ENCODE measurements at regions not wholly inside any gene's neighbourhood (a gene's known extent, or its start where the extent isn't known, plus 50 kb on each side); places are given as distances from the start of the nearest gene placed in this dataset.

DNA sequence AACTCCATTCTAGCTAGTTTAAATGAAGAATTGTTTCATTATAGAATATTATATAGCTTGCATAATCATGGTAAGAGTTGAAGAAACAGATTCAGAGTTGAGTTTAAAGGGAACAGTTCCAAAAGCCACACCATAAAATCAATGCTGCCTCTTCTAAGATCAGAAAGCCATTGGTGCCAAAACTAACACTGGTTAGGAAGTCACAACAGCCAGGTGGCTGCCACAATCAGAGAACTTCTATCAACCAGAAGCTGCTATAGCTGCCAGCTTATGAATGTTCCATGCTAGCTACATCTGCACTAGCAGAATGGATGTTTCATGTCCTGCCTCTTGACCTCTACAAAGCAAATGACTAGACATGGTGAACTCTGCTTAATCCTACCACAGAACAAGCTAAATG, 583.1 kb upstream of the LRRN3 start:
- Histone ChIP-seq H3K9me1 (ENCODE audit: insufficient read depth, low read length) (no peaks in the 10 kb centered on the region), H3K4me1 (ENCODE audit: control insufficient read depth, insufficient read depth, low read length) (no peaks in the 10 kb centered on the region), H3K27me3 (ENCODE audit: control insufficient read depth, insufficient read depth, low read length) (no peaks in the 10 kb centered on the region), H3K56ac (ENCODE audit: extremely low read depth, insufficient read depth, low read length) (no peak overlapping the region), H3K18ac (ENCODE audit: low read depth, low read length) (no peak overlapping the region), H4K5ac (ENCODE audit: low read depth, low read length) (no peak overlapping the region), H4K91ac (ENCODE audit: insufficient read depth, low read depth, low read length) (no peak overlapping the region), H2BK15ac (ENCODE audit: low read depth, low read length) (no peak overlapping the region), H2AFZ (replicated peaks; ENCODE audit: low read length, poor library complexity) (no peak overlapping the region), H3K23ac (ENCODE audit: low read depth, low read length) (no peak overlapping the region), H2AK9ac (replicated peaks; ENCODE audit: low read depth, low read length, poor library complexity) (no peak overlapping the region), H3K79me1 (ENCODE audit: low read depth in 1 of 2, low read length in 2 of 2) (no peaks in the 10 kb centered on the region), H3K9ac (ENCODE audit: low read depth, low read length) (no peak overlapping the region), H2BK120ac (ENCODE audit: low read depth, low read length) (no peak overlapping the region), H3K4ac (ENCODE audit: low read depth, low read length) (no peak overlapping the region), H4K20me1 (ENCODE audit: insufficient read depth, low read length) (no peaks in the 10 kb centered on the region), H2BK20ac (ENCODE audit: low read depth, low read length) (no peak overlapping the region), H4K8ac (ENCODE audit: low read depth in 2 of 2, low read length in 2 of 2) (no peak overlapping the region), H3K4me3 (ENCODE audit: insufficient read depth, low read depth, low read length) (no peak overlapping the region), H3K36me3 (ENCODE audit: control insufficient read depth, insufficient read depth, low read length) (no peaks in the 10 kb centered on the region), H2BK5ac (ENCODE audit: low read depth, low read length, poor library complexity, severe bottlenecking) (no peak overlapping the region), H2AK5ac (ENCODE audit: low read depth, low read length) (no peak overlapping the region), H3K9me3 (ENCODE audit: control insufficient read depth, insufficient read depth, low read length) (no peaks in the 10 kb centered on the region), H3K27ac (ENCODE audit: insufficient read depth, low read length) (no peak overlapping the region), H3K4me2 (ENCODE audit: low read depth, low read length) (no peak overlapping the region), H3K14ac (replicated peaks; ENCODE audit: low read depth, low read length) (no peak overlapping the region)
- DNase-seq (no peak), ATAC-seq (ENCODE audit: low read depth) (no peak)
- TF ChIP-seq POLR2A (IDR thresholded peaks at IDR 0.05; ENCODE audit: low read depth, low read length), result no peak
- TF ChIP-seq MXI1 (IDR thresholded peaks at IDR 0.05; ENCODE audit: borderline replicate concordance, low read depth, low read length), result no peak
- TF ChIP-seq RFX5 (IDR thresholded peaks at IDR 0.05; ENCODE audit: low read depth, low read length), result no peak
- TF ChIP-seq RAD21 (IDR thresholded peaks at IDR 0.05; ENCODE audit: low read length), result no peak
- no peak for TF ChIP-seq FOS (IDR thresholded peaks at IDR 0.05; ENCODE audit: low read depth, low read length)
- no peak for TF ChIP-seq NFE2L2 (IDR thresholded peaks at IDR 0.05; ENCODE audit: low read depth, low read length)
- TF ChIP-seq CHD1 (IDR thresholded peaks at IDR 0.05; ENCODE audit: low read depth, low read length), result no peak
- TF ChIP-seq, protein P1, sequence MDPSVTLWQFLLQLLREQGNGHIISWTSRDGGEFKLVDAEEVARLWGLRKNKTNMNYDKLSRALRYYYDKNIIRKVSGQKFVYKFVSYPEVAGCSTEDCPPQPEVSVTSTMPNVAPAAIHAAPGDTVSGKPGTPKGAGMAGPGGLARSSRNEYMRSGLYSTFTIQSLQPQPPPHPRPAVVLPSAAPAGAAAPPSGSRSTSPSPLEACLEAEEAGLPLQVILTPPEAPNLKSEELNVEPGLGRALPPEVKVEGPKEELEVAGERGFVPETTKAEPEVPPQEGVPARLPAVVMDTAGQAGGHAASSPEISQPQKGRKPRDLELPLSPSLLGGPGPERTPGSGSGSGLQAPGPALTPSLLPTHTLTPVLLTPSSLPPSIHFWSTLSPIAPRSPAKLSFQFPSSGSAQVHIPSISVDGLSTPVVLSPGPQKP (IDR thresholded peaks at IDR 0.05; ENCODE audit: borderline replicate concordance, low read depth, low read length), result no peak
- TF ChIP-seq CEBPB (IDR thresholded peaks at IDR 0.05; ENCODE audit: low read depth, low read length), result no peak
- TF ChIP-seq, protein P2, sequence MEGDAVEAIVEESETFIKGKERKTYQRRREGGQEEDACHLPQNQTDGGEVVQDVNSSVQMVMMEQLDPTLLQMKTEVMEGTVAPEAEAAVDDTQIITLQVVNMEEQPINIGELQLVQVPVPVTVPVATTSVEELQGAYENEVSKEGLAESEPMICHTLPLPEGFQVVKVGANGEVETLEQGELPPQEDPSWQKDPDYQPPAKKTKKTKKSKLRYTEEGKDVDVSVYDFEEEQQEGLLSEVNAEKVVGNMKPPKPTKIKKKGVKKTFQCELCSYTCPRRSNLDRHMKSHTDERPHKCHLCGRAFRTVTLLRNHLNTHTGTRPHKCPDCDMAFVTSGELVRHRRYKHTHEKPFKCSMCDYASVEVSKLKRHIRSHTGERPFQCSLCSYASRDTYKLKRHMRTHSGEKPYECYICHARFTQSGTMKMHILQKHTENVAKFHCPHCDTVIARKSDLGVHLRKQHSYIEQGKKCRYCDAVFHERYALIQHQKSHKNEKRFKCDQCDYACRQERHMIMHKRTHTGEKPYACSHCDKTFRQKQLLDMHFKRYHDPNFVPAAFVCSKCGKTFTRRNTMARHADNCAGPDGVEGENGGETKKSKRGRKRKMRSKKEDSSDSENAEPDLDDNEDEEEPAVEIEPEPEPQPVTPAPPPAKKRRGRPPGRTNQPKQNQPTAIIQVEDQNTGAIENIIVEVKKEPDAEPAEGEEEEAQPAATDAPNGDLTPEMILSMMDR (conservative IDR thresholded peaks at IDR 0.05; ENCODE audit: low read depth, low read length), result no peak
- TF ChIP-seq, protein P3, sequence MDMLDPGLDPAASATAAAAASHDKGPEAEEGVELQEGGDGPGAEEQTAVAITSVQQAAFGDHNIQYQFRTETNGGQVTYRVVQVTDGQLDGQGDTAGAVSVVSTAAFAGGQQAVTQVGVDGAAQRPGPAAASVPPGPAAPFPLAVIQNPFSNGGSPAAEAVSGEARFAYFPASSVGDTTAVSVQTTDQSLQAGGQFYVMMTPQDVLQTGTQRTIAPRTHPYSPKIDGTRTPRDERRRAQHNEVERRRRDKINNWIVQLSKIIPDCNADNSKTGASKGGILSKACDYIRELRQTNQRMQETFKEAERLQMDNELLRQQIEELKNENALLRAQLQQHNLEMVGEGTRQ (IDR thresholded peaks at IDR 0.05; ENCODE audit: low read depth, low read length), result no peak
- no peak for TF ChIP-seq BHLHE40 (IDR thresholded peaks at IDR 0.05; ENCODE audit: low read depth, low read length)
- TF ChIP-seq MAZ (IDR thresholded peaks at IDR 0.05; ENCODE audit: borderline replicate concordance, low read depth, low read length), result no peak
- no peak for TF ChIP-seq MAFK (IDR thresholded peaks at IDR 0.05; ENCODE audit: low read depth, low read length)
- no TSS peak for BruUV-seq (replicated peaks)
- ChIA-PET POLR2A (ENCODE audit: unreplicated experiment) (no interaction called here), CTCF (no interaction called here)
- intact Hi-C loops (cut with micrococcal nuclease) (no loop called here), in situ Hi-C loops (cut with MboI; ENCODE audit: low sequenced_read_pairs) (no loop called here), dilution Hi-C loops (cut with HindIII; ENCODE audit: low sequenced_read_pairs, unreplicated experiment) (no loop called here)
